ENCODE measurements at regions not wholly inside any gene's neighbourhood (a gene's known extent, or its start where the extent isn't known, plus 50 kb on each side); places are given as distances from the start of the nearest gene placed in this dataset.

GRCh38 chr3:117063930-117064329 lies 354.4 kb downstream of the TUSC7 start:
- TF ChIP-seq EZH2 (IDR thresholded peaks at IDR 0.05; ENCODE audit: insufficient read depth, poor library complexity, severe bottlenecking) (no peak), EZH2phosphoT487 (IDR thresholded peaks at IDR 0.05; ENCODE audit: insufficient read depth, low read depth) (no peak)

All from GM23248 (cell line).